ENCODE measurements at regions not wholly inside any gene's neighbourhood (a gene's known extent, or its start where the extent isn't known, plus 50 kb on each side); places are given as distances from the start of the nearest gene placed in this dataset.

- Histone ChIP-seq H2AK9ac (replicated peaks; ENCODE audit: low read depth, low read length, poor library complexity) (no peak overlapping the region), H2BK20ac (ENCODE audit: low read depth, low read length) (no peak overlapping the region), H2BK120ac (ENCODE audit: low read depth, low read length) (no peak overlapping the region), H2AFZ (replicated peaks; ENCODE audit: low read length, poor library complexity) (no peak overlapping the region), H4K91ac (ENCODE audit: insufficient read depth, low read depth, low read length) (no peak overlapping the region), H3K9me3 (ENCODE audit: control insufficient read depth, insufficient read depth, low read length) (no peaks in the 10 kb centered on the region), H2AK5ac (ENCODE audit: low read depth, low read length) (no peak overlapping the region), H3K56ac (ENCODE audit: extremely low read depth, insufficient read depth, low read length) (no peak overlapping the region), H4K8ac (ENCODE audit: low read depth in 2 of 2, low read length in 2 of 2) (no peak overlapping the region), H3K27ac (ENCODE audit: insufficient read depth, low read length) (no peak overlapping the region), H4K5ac (ENCODE audit: low read depth, low read length) (no peak overlapping the region), H4K20me1 (ENCODE audit: insufficient read depth, low read length) (no peaks in the 10 kb centered on the region), H3K9me1 (ENCODE audit: insufficient read depth, low read length) (no peaks in the 10 kb centered on the region), H3K27me3 (ENCODE audit: control insufficient read depth, insufficient read depth, low read length) (no peaks in the 10 kb centered on the region), H2BK15ac (ENCODE audit: low read depth, low read length) (no peak overlapping the region), H3K4me1 (ENCODE audit: control insufficient read depth, insufficient read depth, low read length) (no peaks in the 10 kb centered on the region), H3K4ac (ENCODE audit: low read depth, low read length) (no peak overlapping the region), H3K18ac (ENCODE audit: low read depth, low read length) (no peak overlapping the region), H3K23ac (ENCODE audit: low read depth, low read length) (no peak overlapping the region), H3K4me2 (ENCODE audit: low read depth, low read length) (no peak overlapping the region), H3K4me3 (ENCODE audit: insufficient read depth, low read depth, low read length) (no peak overlapping the region), H3K36me3 (ENCODE audit: control insufficient read depth, insufficient read depth, low read length) (no peaks in the 10 kb centered on the region), H3K14ac (replicated peaks; ENCODE audit: low read depth, low read length) (no peak overlapping the region), H3K79me1 (ENCODE audit: low read depth in 1 of 2, low read length in 2 of 2) (no peaks in the 10 kb centered on the region), H2BK5ac (ENCODE audit: low read depth, low read length, poor library complexity, severe bottlenecking) (no peak overlapping the region), H3K9ac (ENCODE audit: low read depth, low read length) (no peak overlapping the region)
- TF ChIP-seq RCOR1 (IDR thresholded peaks at IDR 0.05; ENCODE audit: insufficient replicate concordance, low read length) (no peak), SMC3 (IDR thresholded peaks at IDR 0.05; ENCODE audit: low read depth, low read length) (no peak), BHLHE40 (IDR thresholded peaks at IDR 0.05; ENCODE audit: low read depth, low read length) (no peak), RAD21 (IDR thresholded peaks at IDR 0.05; ENCODE audit: low read length) (no peak), CTCF (conservative IDR thresholded peaks at IDR 0.05; ENCODE audit: low read depth, low read length) (no peak), POLR2A (IDR thresholded peaks at IDR 0.05; ENCODE audit: low read depth, low read length) (no peak), USF2 (IDR thresholded peaks at IDR 0.05; ENCODE audit: low read depth, low read length) (no peak), MAZ (IDR thresholded peaks at IDR 0.05; ENCODE audit: borderline replicate concordance, low read depth, low read length) (no peak), FOS (IDR thresholded peaks at IDR 0.05; ENCODE audit: low read depth, low read length) (no peak), ELK1 (IDR thresholded peaks at IDR 0.05; ENCODE audit: borderline replicate concordance, low read depth, low read length) (no peak), MXI1 (IDR thresholded peaks at IDR 0.05; ENCODE audit: borderline replicate concordance, low read depth, low read length) (no peak), MAFK (IDR thresholded peaks at IDR 0.05; ENCODE audit: low read depth, low read length) (no peak)
- in situ Hi-C loops (cut with MboI; ENCODE audit: low sequenced_read_pairs), result no loop called here
- ATAC-seq (ENCODE audit: low read depth) (no peak), DNase-seq (no peak)
- 66% methylated on average over 2 of the region's 3 CpGs; no CpG with 5 or more reads in 1 of the 2 experiments for WGBS, 2 experiments (ENCODE audit: extremely low coverage in 2 of 2, insufficient read length in 1 of 2)
- intact Hi-C loops (cut with micrococcal nuclease), result no loop called here
- dilution Hi-C loops (cut with HindIII; ENCODE audit: low sequenced_read_pairs, unreplicated experiment), result no loop called here
- ChIA-PET POLR2A (ENCODE audit: unreplicated experiment) (no interaction called here), CTCF (no interaction called here)
- BruUV-seq (replicated peaks), result no TSS peak
Measured at GRCh38 chr1:118483245-118484006, 298.4 kb upstream of the SPAG17 start.
